ENCODE measurements at regions not wholly inside any gene's neighbourhood (a gene's known extent, or its start where the extent isn't known, plus 50 kb on each side); places are given as distances from the start of the nearest gene placed in this dataset.

GRCh38 chr6:18675881-18676280 is 288.7 kb downstream of the RNF144B start (continued):
- TF ChIP-seq NR4A1 (CRISPR knock-in tag; IDR thresholded peaks at IDR 0.05) (no peak), NR4A1 (tag; IDR thresholded peaks at IDR 0.05) (no peak), ZNF134 (CRISPR knock-in tag; conservative IDR thresholded peaks at IDR 0.05) (no peak), STAT5A (IDR thresholded peaks at IDR 0.05; ENCODE audit: borderline replicate concordance, low read length) (no peak), NCOR1 (IDR thresholded peaks at IDR 0.05) (no peak)

GRCh38 chr6:18676548-18676947 is 289.4 kb downstream of the RNF144B start:
- WGBS (ENCODE audit: insufficient coverage, low coverage, missing lambda C conversion rate), result under 1% methylated on average over 7 of the region's 7 CpGs
- TF ChIP-seq SRSF7 (optimal IDR thresholded peaks at IDR 0.05; ENCODE audit: low read depth, low read length) (no peak), MTA3 (IDR thresholded peaks at IDR 0.05; ENCODE audit: borderline replicate concordance) (no peak), RREB1 (CRISPR knock-in tag; IDR thresholded peaks at IDR 0.05) (no peak), DPF2 (IDR thresholded peaks at IDR 0.05) (no peak), ZNF449 (CRISPR knock-in tag; IDR thresholded peaks at IDR 0.05) (no peak), MAFK (IDR thresholded peaks at IDR 0.05; ENCODE audit: low read length) (no peak), POLR2AphosphoS5 (IDR thresholded peaks at IDR 0.05; ENCODE audit: control insufficient read depth, insufficient read depth, low read depth, low read length) (no peak), MAFF (IDR thresholded peaks at IDR 0.05; ENCODE audit: low read length) (no peak), LARP7 (IDR thresholded peaks at IDR 0.05) (no peak), HDAC6 (IDR thresholded peaks at IDR 0.05; ENCODE audit: low read depth, low read length) (no peak), E2F4 (CRISPR knock-in tag; IDR thresholded peaks at IDR 0.05; ENCODE audit: low read depth) (no peak), ZNF253 (CRISPR knock-in tag; conservative IDR thresholded peaks at IDR 0.05) (no peak)

More at GRCh38 chr6:18676548-18676947, 289.4 kb downstream of the RNF144B start:
- intact Hi-C loops (cut with micrococcal nuclease), result no loop called here
- Histone ChIP-seq H3K4me3 (no peak overlapping the region), H4K20me1 (replicated peaks; ENCODE audit: control insufficient read depth, insufficient read depth, low read length) (no peaks in the 10 kb centered on the region), H3K9me3 (replicated peaks; ENCODE audit: control insufficient read depth, insufficient read depth, low read depth, low read length) (no peaks in the 10 kb centered on the region), H3K4me2 (ENCODE audit: insufficient read depth, low read length) (no peak overlapping the region), H3K27me3 (ENCODE audit: control insufficient read depth in 2 of 2, insufficient read depth in 2 of 2, low read length in 2 of 2) (no peaks in the 10 kb centered on the region), H3K79me2 (ENCODE audit: control insufficient read depth, insufficient read depth, low read length) (no peaks in the 10 kb centered on the region), H3K36me3 (ENCODE audit: control insufficient read depth, insufficient read depth, low read length) (no peaks in the 10 kb centered on the region), H2AFZ (ENCODE audit: low read depth, low read length) (no peak overlapping the region), H3K9ac (ENCODE audit: insufficient read depth in 1 of 2, low read depth in 2 of 2, low read length in 2 of 2) (no peak overlapping the region), H3K9me1 (ENCODE audit: control insufficient read depth, insufficient read depth, low read length) (no peaks in the 10 kb centered on the region), H3K27ac (ENCODE audit: extremely low read depth, low read depth, low read length) (no peak overlapping the region), H3K4me1 (replicated peaks in 1 of 2; ENCODE audit: control insufficient read depth in 2 of 2, insufficient read depth in 2 of 2, low read length in 2 of 2) (no peaks in the 10 kb centered on the region)
- in situ Hi-C loops (cut with MboI), result no loop called here
- CTCF ChIA-PET (ENCODE audit: low intra/inter-chr PET ratio), result no interaction called here
- no peak for FAIRE-seq
- ATAC-seq, result no peak
- no TSS peak for BruUV-seq (replicated peaks)
- POLR2A ChIA-PET, result no interaction called here
- no peak for DNase-seq (ENCODE audit: extremely low read depth in 1 of 4, low spot score in 3 of 4)
